ENCODE measurements at regions not wholly inside any gene's neighbourhood (a gene's known extent, or its start where the extent isn't known, plus 50 kb on each side); places are given as distances from the start of the nearest gene placed in this dataset.

GRCh38 chr12:67474934-67475620 is 173.5 kb upstream of the DYRK2 start:
- H3K36me3 ChIP-seq = no peaks in the 10 kb centered on the region
- no peaks in the 10 kb centered on the region for H3K4me1 ChIP-seq
- H3K4me3 ChIP-seq = no peak overlapping the region
- no peaks in the 10 kb centered on the region for H3K27me3 ChIP-seq
- no peak overlapping the region for H3K27ac ChIP-seq
- no peak for ATAC-seq
- no peak for TF ChIP-seq CTCF (IDR thresholded peaks at IDR 0.05)
- WGBS, 2 donors = 92 to 95% methylated on average over 3 of the region's 3 CpGs
- DNase-seq = no peak
- intact Hi-C loops (cut with DNase I) = no loop called here
- FAIRE-seq = no peak
- H3K9me3 ChIP-seq = no peaks in the 10 kb centered on the region

- 55 to 56% methylated on average over 2 of the region's 2 CpGs for WGBS, 2 donors
- intact Hi-C loops (cut with DNase I) = no loop called here
- ATAC-seq (no peak), DNase-seq (no peak), FAIRE-seq (no peak)
- Histone ChIP-seq H3K27me3 (no peaks in the 10 kb centered on the region), H3K27ac (no peak overlapping the region), H3K9me3 (no peaks in the 10 kb centered on the region), H3K4me3 (no peak overlapping the region), H3K36me3 (no peaks in the 10 kb centered on the region), H3K4me1 (no peaks in the 10 kb centered on the region)
- TF ChIP-seq CTCF (IDR thresholded peaks at IDR 0.05) = no peak
These were observed 172.8 kb upstream of the DYRK2 start for GRCh38 chr12:67475725-67476124.

GRCh38 chr12:67477681-67478265 is 170.8 kb upstream of the DYRK2 start:
- Histone ChIP-seq H3K4me1 (no peaks in the 10 kb centered on the region), H3K27ac (no peak overlapping the region), H3K27me3 (no peaks in the 10 kb centered on the region), H3K36me3 (no peaks in the 10 kb centered on the region), H3K4me3 (no peak overlapping the region), H3K9me3 (no peaks in the 10 kb centered on the region)
- intact Hi-C loops (cut with DNase I) = no loop called here
- TF ChIP-seq CTCF (IDR thresholded peaks at IDR 0.05) = no peak
- 89% methylated on average over 8 of the region's 8 CpGs for WGBS, 2 donors
- DNase-seq = no peak
- FAIRE-seq = no peak
- ATAC-seq = no peak

- peak in 3 of 4 donors; percentile 58 to 78 (median 65) for ATAC-seq
- no peaks in the 10 kb centered on the region for H3K36me3 ChIP-seq
- WGBS, 2 donors = 71 to 79% methylated on average over 6 of the region's 6 CpGs
- no peaks in the 10 kb centered on the region for H3K27me3 ChIP-seq
- FAIRE-seq = no peak
- no peaks in the 10 kb centered on the region for H3K4me1 ChIP-seq
- no peak overlapping the region for H3K4me3 ChIP-seq
- no peaks in the 10 kb centered on the region for H3K9me3 ChIP-seq
- no peak for TF ChIP-seq CTCF (IDR thresholded peaks at IDR 0.05)
- peak; percentile 11 to 64 (median 41) for DNase-seq
- intact Hi-C loops (cut with DNase I) = no loop called here
- H3K27ac ChIP-seq = no peak overlapping the region
These were observed 165.5 kb upstream of the DYRK2 start for GRCh38 chr12:67482751-67483661.
